GM21447 (cell line): ENCODE measurements at regions not wholly inside any gene's neighbourhood (a gene's known extent, or its start where the extent isn't known, plus 50 kb on each side); places are given as distances from the start of the nearest gene placed in this dataset.

ENCODE experiments used
- ATAC-seq: cut with Tn5 transposase; IDR thresholded peaks from one replicate; pipeline ENCODE4 v1.9.1; 2021; ENCODE audit not compliant: unreplicated experiment

DNA sequence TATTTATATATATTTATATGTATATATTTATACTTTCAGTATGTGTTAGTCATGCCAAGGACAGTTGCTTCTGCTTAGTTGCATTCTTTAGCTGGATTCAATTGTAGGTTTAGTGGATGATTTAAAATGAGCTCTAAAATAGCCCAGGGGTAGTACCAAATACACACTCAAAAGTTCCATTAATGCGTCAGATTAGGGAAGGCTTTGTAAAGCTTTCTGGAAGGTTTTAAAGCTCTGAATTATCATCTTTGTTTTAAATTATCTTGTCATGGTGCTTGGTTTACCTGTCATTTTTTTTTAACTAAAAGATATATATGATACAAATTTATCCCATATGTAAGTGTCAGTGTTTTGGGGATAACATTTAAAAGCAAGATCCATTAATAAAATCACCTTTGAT, 242.7 kb upstream of the ADAMTS5 start:
- no peak for ATAC-seq

DNA sequence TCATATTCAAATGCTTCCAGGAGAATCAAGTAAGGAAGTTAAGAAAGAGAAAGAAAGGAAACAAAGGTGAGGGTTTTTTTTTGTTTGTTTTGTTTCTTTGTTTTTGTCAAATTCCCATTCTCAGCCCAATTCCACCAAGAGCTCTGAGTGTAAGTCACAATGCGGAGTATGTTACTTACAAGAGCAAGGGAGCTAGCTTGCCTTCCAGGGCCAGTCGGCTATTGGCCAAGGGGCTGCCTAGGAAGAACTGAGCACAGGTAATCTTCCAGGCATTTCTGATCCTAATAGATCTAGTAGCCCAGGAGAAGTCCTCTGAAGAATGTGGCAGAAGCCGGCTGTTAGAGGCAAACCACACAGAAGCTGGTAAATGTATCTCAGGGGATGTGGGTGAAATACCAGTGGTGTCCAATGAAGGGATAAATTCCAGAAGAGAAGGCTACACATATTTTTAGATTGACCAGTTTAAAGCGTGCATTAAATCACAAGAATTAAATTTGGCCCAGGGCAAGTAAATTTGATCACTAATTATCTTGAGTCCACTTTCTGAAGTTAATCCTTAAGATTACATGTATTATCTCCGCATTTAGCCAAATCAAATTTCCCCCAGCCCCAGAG, 239.6 kb upstream of the ADAMTS5 start:
- no peak for ATAC-seq

DNA sequence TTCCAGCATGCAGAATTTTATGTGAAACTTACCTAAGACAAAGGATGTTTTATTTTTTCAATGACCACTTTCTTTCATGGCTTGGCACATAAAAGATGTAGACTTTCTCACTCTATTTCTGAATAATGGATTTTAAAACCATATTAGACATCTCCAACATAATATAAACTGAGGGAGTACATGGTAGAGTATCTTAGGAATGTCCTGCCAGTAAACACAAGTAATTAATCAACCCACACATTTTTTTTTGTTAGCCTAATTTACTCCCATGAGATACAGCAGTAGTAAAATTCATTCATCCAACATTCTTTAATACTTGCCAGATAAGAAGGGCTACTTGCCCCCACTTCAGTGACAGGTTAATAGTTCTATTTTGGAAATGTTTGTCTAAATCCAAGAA, 235.4 kb upstream of the ADAMTS5 start:
- no peak for ATAC-seq

DNA sequence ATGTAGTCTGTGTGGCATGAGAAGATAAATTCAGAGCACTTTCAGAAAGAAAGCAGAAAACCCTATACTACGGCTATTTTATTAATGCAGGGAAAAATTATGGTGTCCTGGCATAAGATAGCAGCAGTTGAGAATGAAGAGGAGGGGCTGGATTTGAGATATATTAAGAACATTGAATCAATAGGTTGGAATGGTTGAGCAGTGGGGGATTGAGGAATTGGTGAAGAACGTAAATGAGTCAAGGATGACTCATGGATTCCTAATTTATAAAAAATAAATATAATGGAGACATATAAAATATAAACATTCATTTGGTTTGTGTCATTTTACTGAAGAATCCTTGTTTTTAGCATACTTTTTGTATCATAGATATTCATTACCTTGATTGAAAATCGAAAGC, 234.3 kb upstream of the ADAMTS5 start:
- ATAC-seq: no peak

DNA sequence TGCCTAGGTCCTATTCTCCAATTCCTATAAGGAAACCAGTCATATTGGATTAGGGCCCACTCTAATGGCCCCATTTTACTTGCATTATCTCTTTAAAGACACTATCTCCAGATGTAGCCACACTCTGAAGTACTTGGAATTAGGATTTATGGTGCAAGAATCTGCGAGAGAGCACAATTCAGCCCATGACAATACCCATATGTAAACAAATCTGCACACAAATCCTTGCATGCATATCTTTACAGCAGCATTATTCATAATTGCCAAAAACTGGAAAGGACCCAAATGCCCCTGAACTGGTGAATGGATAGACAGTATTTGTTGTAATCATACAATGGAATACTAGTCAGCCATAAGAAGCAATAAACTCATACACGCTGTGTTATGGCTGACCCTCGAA, 229.8 kb upstream of the ADAMTS5 start:
- no peak for ATAC-seq

DNA sequence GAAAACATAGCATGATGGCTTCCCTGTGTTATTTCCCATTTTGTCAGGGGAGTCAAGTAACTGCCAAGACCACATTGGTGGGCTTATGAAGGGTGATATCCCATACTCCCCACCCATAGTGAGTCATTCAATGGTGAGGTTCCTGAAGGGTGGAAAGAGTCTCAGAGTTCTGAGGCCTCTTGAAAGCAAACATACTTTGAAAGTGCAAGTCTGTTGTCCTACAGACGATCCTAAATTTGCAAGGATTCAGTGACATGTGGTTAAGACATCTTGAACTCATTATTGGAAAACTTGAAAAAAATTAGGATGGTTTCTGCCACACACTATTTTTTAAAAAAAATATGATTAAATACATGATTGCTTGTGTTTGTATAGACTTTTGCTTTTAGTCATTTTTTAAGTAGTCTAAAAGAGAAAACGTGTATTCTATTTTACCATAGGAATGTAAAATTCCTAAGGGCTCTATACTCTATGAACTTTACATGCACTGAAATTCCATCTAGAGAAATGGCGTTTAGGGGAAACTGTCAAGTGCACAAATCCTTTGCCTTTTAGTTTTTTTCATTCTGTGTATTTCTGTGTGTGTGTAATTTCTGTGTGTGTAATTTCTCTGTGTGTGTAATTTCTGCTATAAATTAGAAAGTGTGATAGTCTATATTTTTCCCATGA, 225.5 kb upstream of the ADAMTS5 start:
- no peak for ATAC-seq

DNA sequence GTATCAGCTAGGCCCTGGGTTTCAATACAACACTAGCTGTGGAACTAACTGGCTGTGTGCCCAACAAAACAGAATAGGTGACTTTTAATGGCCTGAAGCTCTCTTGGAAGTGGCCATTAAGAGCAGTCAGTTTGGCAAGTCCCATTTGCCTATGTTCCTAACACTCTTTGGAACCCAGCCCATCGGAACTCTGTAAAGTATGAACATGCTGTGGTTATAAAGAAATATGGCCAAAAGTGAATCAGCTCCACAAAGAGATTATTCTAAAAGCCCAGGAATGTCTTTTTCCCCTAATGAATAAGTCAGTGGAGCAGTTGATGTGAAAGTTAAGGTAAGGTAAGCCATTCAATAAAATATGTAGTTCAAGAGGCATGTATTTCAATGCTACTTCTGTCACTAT, 223.7 kb upstream of the ADAMTS5 start:
- no peak for ATAC-seq

DNA sequence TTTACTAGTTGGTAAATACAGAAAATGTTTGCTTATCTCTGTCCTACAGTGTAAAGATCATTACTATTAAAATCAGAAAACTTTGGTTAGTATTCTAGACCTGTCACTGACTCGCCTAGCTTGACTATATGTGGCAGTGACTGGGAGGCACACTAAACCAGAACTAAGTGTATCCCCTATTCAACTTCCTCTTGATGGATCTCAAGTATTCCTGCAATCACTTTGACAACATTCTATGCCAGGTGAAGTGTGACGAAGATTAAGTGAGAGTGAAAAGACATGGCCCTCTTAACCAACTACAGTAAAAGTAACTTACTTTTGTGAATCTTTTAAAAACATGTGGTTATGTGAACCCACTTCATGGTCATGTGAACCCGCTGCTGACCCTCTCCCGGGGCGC, 223.0 kb upstream of the ADAMTS5 start:
- ATAC-seq: no peak

DNA sequence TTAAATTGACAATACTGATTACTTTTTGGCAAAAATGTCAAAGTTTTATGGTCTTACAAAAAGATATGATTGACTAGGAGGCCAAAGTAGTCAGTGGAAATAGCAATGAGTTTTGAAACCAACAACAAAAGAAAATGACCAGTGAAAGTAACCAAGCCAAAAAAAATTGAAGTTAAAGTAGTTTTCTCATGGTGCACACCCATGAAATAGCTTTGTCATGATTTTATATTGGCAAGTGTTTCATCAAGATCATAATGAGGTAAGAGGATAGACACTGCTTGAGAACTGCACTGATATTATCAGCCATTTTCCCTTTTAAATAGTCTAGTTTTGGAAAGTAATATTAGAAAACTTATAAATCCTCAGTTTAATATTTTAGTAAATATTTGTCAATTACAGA, 206.2 kb upstream of the ADAMTS5 start:
- no peak for ATAC-seq

DNA sequence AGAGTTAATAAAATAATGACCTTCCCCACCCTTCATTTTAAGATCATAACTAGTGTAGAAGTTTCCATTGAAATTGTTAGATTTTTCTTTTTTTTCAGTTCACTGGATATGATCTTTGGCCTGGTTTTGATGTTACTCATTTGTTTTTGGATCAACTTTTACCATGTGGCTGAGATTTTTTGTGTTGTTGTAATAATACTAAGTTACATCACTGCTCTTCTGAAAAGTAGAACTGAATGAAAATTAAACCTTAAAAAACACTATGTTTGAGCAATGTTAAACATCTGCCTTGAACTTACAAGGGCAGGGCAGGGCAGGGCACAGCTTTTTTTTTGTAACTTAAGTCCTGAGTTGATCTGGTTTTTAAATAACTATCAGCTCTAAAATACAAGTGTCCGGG, 204.8 kb upstream of the ADAMTS5 start:
- ATAC-seq: no peak

DNA sequence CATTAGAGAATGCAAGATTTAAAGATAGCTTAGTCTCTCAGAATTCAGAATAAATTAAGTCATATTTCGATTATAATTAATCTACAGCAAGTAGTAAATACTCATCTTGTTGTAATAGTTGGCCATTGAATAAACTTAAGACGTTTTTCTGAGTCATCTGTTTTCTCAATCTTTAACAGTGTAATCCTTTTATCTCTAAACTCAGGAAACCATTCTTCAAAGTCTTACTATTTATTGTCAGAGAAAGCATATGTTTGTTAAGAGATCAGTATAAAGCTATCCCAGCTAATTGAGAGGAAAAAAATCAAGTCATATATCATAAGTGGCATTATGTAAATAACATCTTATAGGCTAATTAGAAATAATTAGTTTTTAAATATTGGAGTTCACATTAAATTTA, 201.2 kb upstream of the ADAMTS5 start:
- no peak for ATAC-seq

DNA sequence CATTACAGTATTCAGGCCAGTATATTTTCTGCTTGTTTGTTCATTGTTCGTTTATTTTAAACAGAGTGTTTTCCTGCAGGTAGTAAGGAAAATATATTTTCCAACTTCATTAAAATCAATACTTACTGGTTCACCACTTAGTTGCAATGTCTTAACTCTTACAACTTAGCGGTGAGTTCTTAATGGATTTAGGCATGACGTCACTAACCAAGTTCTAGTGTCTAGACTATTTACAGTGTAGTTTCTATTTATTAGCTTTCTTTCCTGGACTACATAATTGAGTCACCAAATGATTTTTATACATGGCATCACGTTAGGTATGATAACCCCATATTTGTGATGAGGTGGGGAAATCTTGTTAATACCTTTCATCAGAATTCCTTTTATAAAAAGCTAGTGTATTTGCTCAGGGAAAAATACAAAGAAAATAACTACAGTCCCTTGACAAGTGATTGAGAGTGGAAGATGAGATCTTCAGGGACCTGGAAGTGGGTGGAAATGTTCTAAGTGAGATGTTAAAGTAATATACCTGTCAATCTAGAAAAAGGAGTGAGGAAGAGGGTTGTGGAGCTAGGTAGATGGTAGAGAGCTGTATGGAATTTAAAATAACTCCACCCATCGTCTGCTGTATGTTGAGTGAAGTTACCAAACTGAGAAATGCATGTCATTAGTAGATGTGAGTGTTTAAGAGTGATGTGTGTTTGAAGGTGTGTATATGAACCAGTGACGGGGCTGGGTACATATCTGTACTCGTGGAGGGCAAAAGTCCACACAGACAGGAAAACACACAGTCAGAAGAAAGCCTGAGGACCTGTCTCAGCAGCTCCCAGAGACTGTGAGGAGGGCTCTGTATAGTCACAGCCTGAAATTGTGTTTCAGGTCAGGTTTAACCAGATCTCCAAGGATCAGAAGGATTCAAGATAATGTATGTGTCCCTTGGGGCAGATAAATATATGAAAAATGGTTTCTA, 197.6 kb upstream of the ADAMTS5 start:
- no peak for ATAC-seq

DNA sequence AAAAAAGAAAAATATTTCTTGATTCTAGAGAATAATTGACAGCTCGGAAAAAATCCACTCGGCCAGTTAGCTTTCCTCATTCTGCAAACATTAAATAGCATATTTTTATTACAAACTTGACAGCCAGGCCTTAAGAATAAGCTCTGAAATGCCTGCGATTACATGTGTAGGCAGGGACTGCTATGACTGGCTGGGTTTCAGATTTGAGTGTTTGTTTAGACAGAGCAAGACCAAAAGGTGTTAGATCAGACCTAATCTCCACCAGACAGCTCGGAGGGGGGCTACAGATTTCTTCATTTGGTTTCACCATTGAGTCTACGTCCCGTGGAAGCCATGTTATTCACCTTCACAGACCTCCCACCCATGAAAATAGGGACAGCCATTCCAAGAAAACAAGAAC, 192.1 kb upstream of the ADAMTS5 start:
- ATAC-seq: no peak

DNA sequence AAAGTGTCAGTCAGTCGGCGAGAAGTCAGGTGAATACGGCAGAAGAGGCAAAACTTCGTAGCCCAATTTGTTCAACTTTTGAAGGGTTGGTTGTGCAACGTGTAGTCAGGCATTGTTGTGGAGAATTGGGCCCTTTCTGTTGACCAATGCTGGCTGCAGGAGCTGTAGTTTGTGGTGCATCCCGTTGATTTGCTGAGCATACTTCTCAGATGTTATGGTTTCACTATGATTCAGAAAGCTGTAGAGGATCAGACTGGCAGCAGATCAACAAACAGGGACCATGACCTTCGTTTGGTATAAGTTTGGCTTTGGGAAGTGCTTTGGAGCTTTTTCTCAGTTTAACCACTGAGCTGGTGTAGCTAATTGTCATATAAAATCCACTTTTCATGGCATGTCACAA, 190.2 kb upstream of the ADAMTS5 start:
- ATAC-seq: no peak

DNA sequence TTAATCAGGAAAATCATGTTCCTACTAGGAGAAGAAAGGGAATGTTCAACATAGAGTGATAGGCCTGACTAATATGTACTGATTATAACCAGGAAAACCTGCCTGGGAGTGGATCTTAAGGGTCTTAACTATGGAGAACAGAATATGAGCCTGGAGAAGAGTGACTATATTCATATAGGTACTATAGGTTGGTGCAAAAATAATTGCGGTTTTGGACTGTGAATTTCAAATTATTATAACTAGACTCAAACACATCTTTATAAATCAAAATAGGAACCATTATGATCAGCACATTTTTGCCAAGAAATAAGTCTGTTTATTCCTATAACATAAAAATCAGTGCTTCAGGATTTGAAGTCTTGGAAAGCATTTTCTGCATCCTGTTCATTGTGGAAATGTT, 189.8 kb upstream of the ADAMTS5 start:
- ATAC-seq: no peak

DNA sequence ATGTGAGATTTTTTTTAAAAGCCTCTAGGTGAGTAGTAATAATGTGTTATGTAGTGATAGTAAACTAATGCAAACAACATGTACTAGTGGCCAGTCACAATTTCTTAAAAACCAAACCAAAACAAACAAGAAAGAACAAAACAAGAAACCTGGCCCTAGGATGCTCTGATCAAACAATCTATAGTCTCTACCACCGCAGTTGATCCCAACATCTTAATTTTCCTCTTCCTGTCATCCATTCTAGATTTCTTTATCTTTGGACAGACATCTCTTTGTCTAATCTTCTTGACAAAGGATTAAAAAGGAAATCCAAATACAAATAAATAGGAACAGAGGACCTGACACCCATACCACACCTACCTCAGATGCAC, 188.2 kb upstream of the ADAMTS5 start:
- no peak for ATAC-seq

DNA sequence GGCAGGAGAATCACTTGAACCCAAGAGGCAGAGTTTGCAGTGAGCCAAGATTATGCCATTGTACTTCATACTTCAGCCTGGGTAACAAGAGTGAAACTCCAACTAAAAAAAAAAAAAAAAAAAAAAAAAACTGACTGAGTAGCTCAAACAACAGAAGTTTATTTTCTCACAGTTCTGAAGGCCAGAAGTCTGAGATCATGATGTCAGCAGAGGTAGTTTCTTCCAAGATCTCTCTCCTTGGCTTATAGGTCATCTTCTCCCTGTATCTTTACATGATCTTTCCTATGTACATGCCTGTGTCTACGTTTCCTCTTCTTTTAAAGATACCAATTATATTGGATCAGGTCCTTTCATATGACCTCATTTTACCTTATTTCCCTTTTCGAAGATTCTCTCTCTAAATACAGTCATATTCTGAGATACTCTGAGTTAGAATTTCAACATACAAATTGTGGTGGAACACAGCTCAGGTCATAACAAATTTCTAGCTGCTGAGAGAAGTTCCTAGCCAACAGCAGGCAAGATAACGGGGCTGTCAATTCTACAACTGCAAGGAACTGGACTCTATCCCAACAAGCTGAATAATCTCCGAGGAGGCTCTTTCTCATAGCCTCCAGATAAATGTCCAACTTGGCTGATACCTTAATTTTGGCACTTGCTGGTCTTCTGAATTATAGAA, 187.7 kb upstream of the ADAMTS5 start:
- no peak for ATAC-seq

DNA sequence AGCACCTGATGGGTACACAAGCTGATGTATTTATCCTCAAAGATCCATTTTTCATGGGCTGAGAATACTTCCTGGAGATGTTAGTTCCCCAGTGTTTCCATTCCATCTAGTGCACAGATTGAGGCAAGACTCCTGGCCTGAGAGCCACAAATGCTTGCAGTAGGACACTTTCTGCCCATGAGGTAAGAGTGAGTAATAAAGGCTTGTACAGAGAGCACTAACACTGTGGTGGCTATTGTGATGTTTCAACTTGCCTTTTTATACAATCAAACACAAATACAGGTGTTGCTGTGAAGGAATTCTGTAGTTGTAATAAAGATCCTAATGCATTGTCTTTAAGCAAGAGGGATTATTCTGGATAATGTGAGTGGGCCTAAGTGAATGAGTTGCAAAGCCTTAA, 186.1 kb upstream of the ADAMTS5 start:
- ATAC-seq: no peak

DNA sequence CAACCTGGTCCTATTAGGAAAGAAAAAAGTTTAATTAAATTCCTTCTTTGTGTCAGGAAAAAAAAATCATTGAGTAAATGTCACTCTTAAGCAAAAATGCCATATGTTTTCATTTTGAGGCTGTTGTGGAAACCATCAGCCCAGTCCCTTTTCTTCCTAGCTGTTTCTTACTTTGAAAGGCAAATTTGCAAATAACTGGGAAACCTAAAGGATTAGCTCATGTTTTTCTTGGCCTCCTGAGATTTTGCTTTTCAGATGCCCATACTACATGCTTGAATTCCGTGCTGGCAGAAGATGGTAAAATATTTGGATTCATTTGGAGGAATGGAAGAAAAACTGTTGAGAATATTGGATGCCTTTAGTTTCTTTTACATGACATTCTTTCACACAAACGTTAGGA, 182.1 kb upstream of the ADAMTS5 start:
- ATAC-seq: no peak

DNA sequence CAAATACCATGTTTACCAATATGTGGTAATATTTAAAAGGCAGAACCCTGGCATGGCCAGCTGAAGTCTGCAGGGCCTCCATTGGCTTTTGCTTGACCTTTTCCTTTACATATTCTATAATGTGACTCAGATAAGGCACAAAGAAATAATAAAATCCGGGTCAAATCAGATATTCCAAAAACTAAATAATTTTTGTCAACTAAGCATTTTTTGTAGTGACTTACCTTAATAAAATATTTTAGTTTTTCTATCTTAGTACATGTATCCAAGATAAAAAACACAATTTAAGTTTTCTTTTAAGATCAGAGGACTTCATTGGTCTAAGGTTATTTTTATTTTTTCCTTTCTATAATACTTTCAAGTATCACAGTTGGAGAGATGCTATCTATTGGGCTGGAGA, 179.4 kb upstream of the ADAMTS5 start:
- ATAC-seq: no peak

DNA sequence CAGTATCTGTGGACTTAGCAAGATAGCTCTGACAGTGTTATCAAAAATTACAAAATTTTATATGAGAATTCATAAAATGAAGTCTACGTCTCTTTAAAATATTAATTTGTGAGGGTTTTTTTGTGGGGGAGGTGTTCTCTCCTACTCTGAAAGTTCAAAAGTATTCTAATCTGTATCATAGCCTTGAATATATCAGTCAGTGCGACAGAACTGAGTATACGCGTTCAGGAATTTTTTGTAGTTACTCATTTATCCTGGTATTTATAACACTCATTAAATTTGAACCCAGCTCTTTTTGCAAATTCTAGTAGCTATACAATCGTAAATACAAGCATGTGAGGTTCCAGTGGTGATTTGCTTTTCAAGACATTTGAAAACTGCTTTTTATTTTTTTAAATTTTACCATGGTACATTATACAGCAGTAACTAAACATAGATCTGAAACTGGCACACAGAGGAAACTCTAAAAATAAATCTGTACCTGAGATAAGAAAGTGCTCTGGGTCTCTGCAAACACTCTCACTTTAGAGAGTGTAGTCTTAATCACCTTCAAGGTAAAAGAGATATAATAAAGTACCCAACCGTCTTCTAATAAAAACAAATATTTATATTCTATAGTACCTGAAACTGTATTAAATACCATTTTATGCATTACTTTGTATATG, 178.4 kb upstream of the ADAMTS5 start:
- no peak for ATAC-seq
